ENCODE measurements at regions not wholly inside any gene's neighbourhood (a gene's known extent, or its start where the extent isn't known, plus 50 kb on each side); places are given as distances from the start of the nearest gene placed in this dataset.

- TF ChIP-seq CTCF (IDR thresholded peaks at IDR 0.05) (no peak), POLR2A (IDR thresholded peaks at IDR 0.05) (no peak)
Measured at GRCh38 chr1:199639453-199639852, 388.1 kb upstream of the NR5A2 start.

Measured in Peyer's patch (tissue), 4 donors.